Thyroid gland (tissue), 4 donors: ENCODE measurements at regions not wholly inside any gene's neighbourhood (a gene's known extent, or its start where the extent isn't known, plus 50 kb on each side); places are given as distances from the start of the nearest gene placed in this dataset.

Experiments
- POLR2A ChIP-seq, 2 donors: fragments of 450-650 bp; IDR thresholded peaks; one replicate each; pipeline ENCODE4 v1.6.1; 2017; ENCODE audit warnings: antibody characterized with exemption in 2 of 2, mild to moderate bottlenecking in 2 of 2, moderate library complexity in 1 of 2
- TF ChIP-seq, protein P1 (sequence below), 6 experiments: fragments of 200-600 bp in 3 of 6; fragments of 450-650 bp in 3 of 6; sonication (generic) in 3 of 6; IDR thresholded peaks; one replicate each; pipeline ENCODE4 v1.5.1; 2016 to 2019; ENCODE audit warnings: antibody characterized with exemption in 6 of 6, mild to moderate bottlenecking in 2 of 6, inconsistent platforms in 1 of 6, moderate library complexity in 1 of 6

DNA sequence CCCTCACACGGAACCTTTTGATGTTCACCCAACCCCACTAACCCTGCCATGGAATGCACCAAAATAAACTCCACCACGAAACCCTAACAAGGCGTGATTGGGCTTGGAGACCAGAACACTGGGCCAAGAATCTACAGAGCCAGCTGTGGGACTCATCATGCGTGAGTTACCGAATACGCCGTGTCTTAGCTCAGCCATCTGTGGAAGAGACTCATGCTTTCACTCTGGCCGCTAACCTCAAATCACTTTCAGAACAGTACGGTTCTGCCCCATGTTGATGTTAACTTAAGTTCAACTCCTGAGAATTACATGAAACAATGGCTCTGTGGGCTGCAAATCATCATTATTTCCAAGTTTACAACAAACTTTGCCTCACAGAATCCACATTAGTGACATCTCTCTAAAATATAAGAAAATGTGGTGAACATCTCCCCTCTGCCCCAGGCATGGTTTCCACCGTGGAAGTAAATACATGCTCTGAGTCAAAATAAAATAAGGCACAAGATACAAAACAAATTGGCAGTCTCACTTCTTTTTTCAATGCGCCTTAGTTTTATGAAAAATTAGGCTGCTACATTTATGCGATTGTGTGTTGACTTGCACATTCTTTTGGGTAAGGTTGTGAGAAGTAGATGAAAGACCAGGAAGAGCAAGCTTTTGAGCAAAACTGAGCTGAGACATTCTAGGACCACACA is 308.9 kb upstream of the EXOC2 start:
- TF ChIP-seq POLR2A (IDR thresholded peaks at IDR 0.05): no peak
- TF ChIP-seq, protein P1, sequence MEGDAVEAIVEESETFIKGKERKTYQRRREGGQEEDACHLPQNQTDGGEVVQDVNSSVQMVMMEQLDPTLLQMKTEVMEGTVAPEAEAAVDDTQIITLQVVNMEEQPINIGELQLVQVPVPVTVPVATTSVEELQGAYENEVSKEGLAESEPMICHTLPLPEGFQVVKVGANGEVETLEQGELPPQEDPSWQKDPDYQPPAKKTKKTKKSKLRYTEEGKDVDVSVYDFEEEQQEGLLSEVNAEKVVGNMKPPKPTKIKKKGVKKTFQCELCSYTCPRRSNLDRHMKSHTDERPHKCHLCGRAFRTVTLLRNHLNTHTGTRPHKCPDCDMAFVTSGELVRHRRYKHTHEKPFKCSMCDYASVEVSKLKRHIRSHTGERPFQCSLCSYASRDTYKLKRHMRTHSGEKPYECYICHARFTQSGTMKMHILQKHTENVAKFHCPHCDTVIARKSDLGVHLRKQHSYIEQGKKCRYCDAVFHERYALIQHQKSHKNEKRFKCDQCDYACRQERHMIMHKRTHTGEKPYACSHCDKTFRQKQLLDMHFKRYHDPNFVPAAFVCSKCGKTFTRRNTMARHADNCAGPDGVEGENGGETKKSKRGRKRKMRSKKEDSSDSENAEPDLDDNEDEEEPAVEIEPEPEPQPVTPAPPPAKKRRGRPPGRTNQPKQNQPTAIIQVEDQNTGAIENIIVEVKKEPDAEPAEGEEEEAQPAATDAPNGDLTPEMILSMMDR (IDR thresholded peaks at IDR 0.05): no peak
